K562 (cell line): ENCODE measurements at regions not wholly inside any gene's neighbourhood (a gene's known extent, or its start where the extent isn't known, plus 50 kb on each side); places are given as distances from the start of the nearest gene placed in this dataset.

Experiments
- ATAC-seq: fragments of 200-7000 bp; cut with Tn5 transposase; 3 replicates; pipeline ENCODE4 v1.9.1; 2020; ENCODE audit warnings: moderate library complexity
- BruUV-seq: library from RNA; stranded (reverse); fragments of 400-500 nt; replicated peaks from 2 replicates; lab custom pipeline; 2021; lab: Mats Ljungman, UMichigan
- CTCF ChIA-PET: fragments of 300-600 bp; formaldehyde crosslinking; extraction: SDS; loops from one replicate; lab custom pipeline; 2021; ENCODE audit warnings: low intra/inter-chr PET ratio; lab: Yijun Ruan, JAX
- POLR2A ChIA-PET: fragments of 300-600, 350-650 bp; sonication (Branson Sonifier 250); formaldehyde crosslinking; extraction: SDS; loops from one replicate; lab custom pipeline; 2021; ENCODE audit warnings: antibody characterized with exemption, inconsistent platforms; lab: Yijun Ruan, JAX
- DNase-seq, 4 experiments: peaks; one replicate each; pipeline versions ENCODE4 v3.0.0 to v3.0.0-alpha.2; 2011 to 2018; ENCODE audit warnings: low spot score in 3 of 4, mixed read lengths in 3 of 4; ENCODE audit errors: extremely low read depth in 1 of 4
- FAIRE-seq: peaks from 2 replicates; lab custom pipeline; 2011; peaks lifted over from hg19 to GRCh38; lab: Jason Lieb, UNC
- H2AFZ ChIP-seq: 2 replicates; pipeline ENCODE4 v1.6.0; 2011; ENCODE audit warnings: low read depth, low read length, control low read depth, inconsistent platforms
- H3K27ac ChIP-seq: fragments of 200-600 bp; 3 replicates; pipeline ENCODE4 v1.8.0; 2011; ENCODE audit warnings: low read depth, mild to moderate bottlenecking, control low read depth, inconsistent platforms, low read length, moderate library complexity, mixed read lengths; ENCODE audit errors: extremely low read depth
- H3K27me3 ChIP-seq, 2 experiments: fragments of 300-600 bp in 1 of 2; 2 replicates in 1 of 2; 3 replicates in 1 of 2; pipeline versions ENCODE4 v1.6.0 to v1.8.0; 2011; ENCODE audit warnings: inconsistent platforms in 2 of 2, low read length in 2 of 2, mild to moderate bottlenecking in 1 of 2, mixed read lengths in 1 of 2, moderate library complexity in 1 of 2; ENCODE audit not compliant: control insufficient read depth in 2 of 2, insufficient read depth in 2 of 2
- H3K36me3 ChIP-seq: fragments of 300-600 bp; 3 replicates; pipeline ENCODE4 v1.8.0; 2011; ENCODE audit warnings: mild to moderate bottlenecking, low read length, inconsistent platforms; ENCODE audit not compliant: control insufficient read depth, insufficient read depth
- H3K4me1 ChIP-seq, 2 experiments: fragments of 200-600 bp in 1 of 2; replicated peaks in 1 of 2; 2 replicates in 1 of 2; 3 replicates in 1 of 2; pipeline versions ENCODE4 v1.5.1 to v1.8.0; 2011; ENCODE audit warnings: inconsistent platforms in 2 of 2, low read length in 2 of 2, mild to moderate bottlenecking in 1 of 2, mixed read lengths in 1 of 2, moderate library complexity in 1 of 2; ENCODE audit not compliant: control insufficient read depth in 2 of 2, insufficient read depth in 2 of 2
- H3K4me2 ChIP-seq: 2 replicates; pipeline ENCODE4 v1.6.1; 2011; ENCODE audit warnings: low read length, control low read depth, inconsistent platforms, mixed read lengths; ENCODE audit not compliant: insufficient read depth
- H3K4me3 ChIP-seq: fragments of 200-600 bp; sonication (generic), shearing (Covaris generic); 2 replicates; pipeline ENCODE4 v1.5.1; 2016; ENCODE audit warnings: control low read depth, inconsistent platforms
- H3K79me2 ChIP-seq: fragments of 200-600 bp; 3 replicates; pipeline ENCODE4 v1.8.0; 2011; ENCODE audit warnings: low read length, inconsistent platforms; ENCODE audit not compliant: control insufficient read depth, insufficient read depth
- H3K9ac ChIP-seq, 2 experiments: 2 replicates each; pipeline versions ENCODE4 v1.6.0 to v1.6.1; 2011; ENCODE audit warnings: low read depth in 2 of 2, low read length in 2 of 2, control low read depth in 1 of 2, inconsistent platforms in 1 of 2, mild to moderate bottlenecking in 1 of 2, mixed read lengths in 1 of 2; ENCODE audit not compliant: insufficient read depth in 1 of 2
- H3K9me1 ChIP-seq: one replicate; pipeline ENCODE4 v1.6.0; 2011; ENCODE audit warnings: inconsistent platforms, mild to moderate bottlenecking, low read length, moderate library complexity; ENCODE audit not compliant: control insufficient read depth, insufficient read depth
- H3K9me3 ChIP-seq: replicated peaks from 2 replicates; pipeline ENCODE4 v1.5.1; 2011; ENCODE audit warnings: low read depth, low read length, inconsistent platforms; ENCODE audit not compliant: control insufficient read depth, insufficient read depth
- H4K20me1 ChIP-seq: replicated peaks from 2 replicates; pipeline ENCODE4 v1.6.1; 2011; ENCODE audit warnings: low read length, inconsistent platforms, mixed read lengths; ENCODE audit not compliant: control insufficient read depth, insufficient read depth
- AFF4 ChIP-seq: sonication (generic); formaldehyde crosslinking; IDR thresholded peaks from 2 replicates; pipeline ENCODE4 v1.8.0; 2023; ENCODE audit warnings: mild to moderate bottlenecking, missing genetic modification reagents
- CEBPG ChIP-seq, 3 experiments: fragments of 200-800 bp in 1 of 3; sonication (Bioruptor generic) in 1 of 3; sonication (generic) in 1 of 3; formaldehyde crosslinking in 1 of 3; IDR thresholded peaks in 2 of 3; conservative IDR thresholded peaks in 1 of 3; 2 replicates each; pipeline versions ENCODE4 v1.6.1 to v1.8.0; 2016 to 2022; ENCODE audit warnings: missing compliant biosample characterization in 2 of 3, missing genetic modification characterization in 2 of 3, mild to moderate bottlenecking in 1 of 3, missing genetic modification reagents in 1 of 3
- CHCHD3 ChIP-seq: fragments of 250-450 bp; sonication (Bioruptor Pico); IDR thresholded peaks from 2 replicates; pipeline ENCODE4 v2.1.2; 2022; ENCODE audit warnings: mild to moderate bottlenecking
- DPF2 ChIP-seq: fragments of 450-650 bp; IDR thresholded peaks from 2 replicates; pipeline ENCODE4 v1.6.1; 2016
- GTF2B ChIP-seq: IDR thresholded peaks from 2 replicates; pipeline ENCODE4 v1.6.1; 2011; ENCODE audit not compliant: insufficient read length; ENCODE audit errors: extremely low read depth
- JUN ChIP-seq, 2 experiments: sonication (generic) in 1 of 2; formaldehyde crosslinking in 1 of 2; IDR thresholded peaks; 2 replicates each; pipeline versions ENCODE4 v1.6.1 to v1.8.0; 2012 to 2022; ENCODE audit warnings: borderline replicate concordance in 2 of 2, mild to moderate bottlenecking in 2 of 2, improper control_type of control experiment in 1 of 2, low read depth in 1 of 2, low read length in 1 of 2, missing genetic modification reagents in 1 of 2
- PML ChIP-seq: IDR thresholded peaks from 2 replicates; pipeline ENCODE4 v1.6.1; 2012; ENCODE audit warnings: low read length, inconsistent platforms
- POLR3A ChIP-seq: IDR thresholded peaks from 2 replicates; pipeline ENCODE4 v1.6.1; 2011; ENCODE audit warnings: borderline replicate concordance, mild to moderate bottlenecking, moderate library complexity; ENCODE audit not compliant: insufficient read length, insufficient read depth; ENCODE audit errors: extremely low read depth
- RFX1 ChIP-seq: fragments of 450-650 bp; IDR thresholded peaks from 2 replicates; pipeline ENCODE4 v1.6.1; 2016; ENCODE audit warnings: mild to moderate bottlenecking, moderate library complexity
- SP1 ChIP-seq: sonication (generic); formaldehyde crosslinking; IDR thresholded peaks from 2 replicates; pipeline ENCODE4 v1.8.1; 2022; ENCODE audit warnings: mild to moderate bottlenecking, missing genetic modification reagents
- STAT5A ChIP-seq: IDR thresholded peaks from 2 replicates; pipeline ENCODE4 v1.6.1; 2012; ENCODE audit warnings: low read length, inconsistent platforms, borderline replicate concordance
- TAF9B ChIP-seq: fragments of 450-650 bp; IDR thresholded peaks from 2 replicates; pipeline ENCODE4 v1.6.1; 2018; ENCODE audit warnings: mild to moderate bottlenecking; ENCODE audit not compliant: partially characterized antibody
- TCFL5 ChIP-seq: fragments of 250-450 bp; sonication (Bioruptor Pico); conservative IDR thresholded peaks from 2 replicates; pipeline ENCODE4 v1.6.1; 2021; ENCODE audit warnings: mild to moderate bottlenecking, moderate library complexity, matching md5 sums
- TGIF2 ChIP-seq: sonication (generic); formaldehyde crosslinking; IDR thresholded peaks from 2 replicates; pipeline ENCODE4 v1.8.1; 2022; ENCODE audit warnings: mild to moderate bottlenecking, missing genetic modification reagents, moderate library complexity
- THAP7 ChIP-seq: fragments of 250-450 bp; sonication (Bioruptor Pico); IDR thresholded peaks from 2 replicates; pipeline ENCODE4 v1.5.0; 2021
- WGBS: fragments of 100-300 bp; shearing (Covaris generic); methylation state at CpG from one replicate; pipeline ENCODE4 v1.1.6; 2016; ENCODE audit warnings: low coverage, mixed read lengths; ENCODE audit not compliant: insufficient coverage; ENCODE audit errors: missing lambda C conversion rate; 5-methylcytosine and 5-hydroxymethylcytosine counted together
- in situ Hi-C: fragments of 300-500 bp; cut with MboI; formaldehyde crosslinking; loops from 4 replicates; pipeline ENCODE4 v1.15.0; 2018; ENCODE audit warnings: inconsistent platforms, mixed read lengths
- intact Hi-C: fragments of 100-400 bp; cut with micrococcal nuclease; formaldehyde crosslinking; loops from 2 replicates; pipeline ENCODE4 v1.14.2; 2022
- TF ChIP-seq, protein P1 (sequence below): fragments of 450-650 bp; formaldehyde crosslinking; IDR thresholded peaks from 2 replicates; pipeline ENCODE4 v1.4.0; 2020; ENCODE audit warnings: mild to moderate bottlenecking, moderate library complexity

DNA sequence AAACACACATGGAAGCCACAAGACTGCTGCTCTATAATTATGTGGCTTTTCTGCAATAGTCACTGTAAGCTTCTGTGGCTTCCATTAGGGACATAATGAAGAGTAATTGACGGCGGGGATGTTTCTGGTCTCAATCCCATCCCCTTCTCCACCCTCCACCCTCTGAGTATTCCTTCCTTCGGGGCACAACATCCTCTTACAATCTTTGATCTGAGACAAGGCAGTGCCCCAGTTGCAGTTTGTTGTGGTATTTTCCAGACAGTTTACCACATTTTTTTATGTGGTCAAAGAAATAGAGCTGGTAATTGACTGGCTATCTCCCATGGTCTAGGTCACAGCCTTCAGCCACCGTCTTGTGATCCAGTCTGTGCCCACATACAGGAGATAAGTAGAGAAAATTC, 277.7 kb downstream of the NR2F1-AS1 start:
- FAIRE-seq, result no peak
- H3K27me3 ChIP-seq, result no peaks in the 10 kb centered on the region
- CTCF ChIA-PET, result no interaction called here
- H3K9me3 ChIP-seq, result no peaks in the 10 kb centered on the region
- no peak overlapping the region for H3K27ac ChIP-seq
- H3K4me1 ChIP-seq, result no peaks in the 10 kb centered on the region
- no peak overlapping the region for H3K9ac ChIP-seq
- no peak overlapping the region for H2AFZ ChIP-seq
- intact Hi-C loops (no loop called here), in situ Hi-C loops (no loop called here)
- no peak for DNase-seq
- H3K4me3 ChIP-seq, result no peak overlapping the region
- H3K36me3 ChIP-seq, result no peaks in the 10 kb centered on the region
- no peaks in the 10 kb centered on the region for H4K20me1 ChIP-seq
- POLR2A ChIA-PET, result no interaction called here
- WGBS, result 2% methylated on average over 4 of the region's 4 CpGs
- H3K9me1 ChIP-seq, result no peaks in the 10 kb centered on the region
- no peak for ATAC-seq
- BruUV-seq, result no TSS peak
- no peaks in the 10 kb centered on the region for H3K79me2 ChIP-seq
- H3K4me2 ChIP-seq, result no peak overlapping the region
- TF ChIP-seq RFX1, result no peak
- TF ChIP-seq PML, result no peak
- no peak for TF ChIP-seq TGIF2 (CRISPR knock-in tag)
- no peak for TF ChIP-seq TCFL5 (CRISPR knock-in tag)
- TF ChIP-seq CEBPG (CRISPR knock-in tag; IDR thresholded peaks at IDR 0.05), result no peak
- TF ChIP-seq CEBPG (tag; conservative IDR thresholded peaks at IDR 0.05 in 1 of 2, IDR thresholded peaks at IDR 0.05 in 1 of 2), result no peak
- TF ChIP-seq POLR3A, result no peak
- TF ChIP-seq CHCHD3 (CRISPR knock-in tag), result no peak
- TF ChIP-seq THAP7 (CRISPR knock-in tag), result no peak
- no peak for TF ChIP-seq AFF4
- no peak for TF ChIP-seq STAT5A
- TF ChIP-seq, protein P1, sequence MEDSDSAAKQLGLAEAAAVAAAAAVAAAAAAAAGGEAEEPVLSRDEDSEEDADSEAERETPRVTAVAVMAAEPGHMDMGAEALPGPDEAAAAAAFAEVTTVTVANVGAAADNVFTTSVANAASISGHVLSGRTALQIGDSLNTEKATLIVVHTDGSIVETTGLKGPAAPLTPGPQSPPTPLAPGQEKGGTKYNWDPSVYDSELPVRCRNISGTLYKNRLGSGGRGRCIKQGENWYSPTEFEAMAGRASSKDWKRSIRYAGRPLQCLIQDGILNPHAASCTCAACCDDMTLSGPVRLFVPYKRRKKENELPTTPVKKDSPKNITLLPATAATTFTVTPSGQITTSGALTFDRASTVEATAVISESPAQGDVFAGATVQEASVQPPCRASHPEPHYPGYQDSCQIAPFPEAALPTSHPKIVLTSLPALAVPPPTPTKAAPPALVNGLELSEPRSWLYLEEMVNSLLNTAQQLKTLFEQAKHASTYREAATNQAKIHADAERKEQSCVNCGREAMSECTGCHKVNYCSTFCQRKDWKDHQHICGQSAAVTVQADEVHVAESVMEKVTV (CRISPR knock-in tag), result no peak
- TF ChIP-seq DPF2, result no peak
- no peak for TF ChIP-seq JUN (IDR thresholded peaks at IDR 0.05; ENCODE audit: borderline replicate concordance, low read depth, low read length)
- no peak for TF ChIP-seq JUN (CRISPR knock-in tag; IDR thresholded peaks at IDR 0.05; ENCODE audit: borderline replicate concordance)
- no peak for TF ChIP-seq GTF2B
- no peak for TF ChIP-seq TAF9B
- no peak for TF ChIP-seq SP1 (CRISPR knock-in tag)
